HUES6 (cell line): ENCODE measurements at regions not wholly inside any gene's neighbourhood (a gene's known extent, or its start where the extent isn't known, plus 50 kb on each side); places are given as distances from the start of the nearest gene placed in this dataset.

ENCODE experiments used
- H3K27ac ChIP-seq: 2 replicates; pipeline ENCODE4 v1.7.0; 2013; ENCODE audit warnings: low read depth, mild to moderate bottlenecking, low read length, inconsistent platforms
- H3K27me3 ChIP-seq: 2 replicates; pipeline ENCODE4 v1.6.1; 2013; ENCODE audit warnings: low read length; ENCODE audit not compliant: control insufficient read depth, insufficient read depth
- H3K36me3 ChIP-seq: 2 replicates; pipeline ENCODE4 v1.6.1; 2013; ENCODE audit warnings: low read length; ENCODE audit not compliant: control insufficient read depth, insufficient read depth
- H3K4me1 ChIP-seq: 2 replicates; pipeline ENCODE4 v1.6.1; 2013; ENCODE audit warnings: low read length; ENCODE audit not compliant: control insufficient read depth, insufficient read depth
- H3K4me3 ChIP-seq: 2 replicates; pipeline ENCODE4 v1.5.1; 2013; ENCODE audit warnings: low read depth, low read length
- H3K9ac ChIP-seq: one replicate; pipeline ENCODE4 v1.6.1; 2013; ENCODE audit warnings: mild to moderate bottlenecking, low read length
- H3K9me3 ChIP-seq: 2 replicates; pipeline ENCODE4 v1.6.1; 2013; ENCODE audit warnings: low read depth, low read length; ENCODE audit not compliant: control insufficient read depth, insufficient read depth

DNA sequence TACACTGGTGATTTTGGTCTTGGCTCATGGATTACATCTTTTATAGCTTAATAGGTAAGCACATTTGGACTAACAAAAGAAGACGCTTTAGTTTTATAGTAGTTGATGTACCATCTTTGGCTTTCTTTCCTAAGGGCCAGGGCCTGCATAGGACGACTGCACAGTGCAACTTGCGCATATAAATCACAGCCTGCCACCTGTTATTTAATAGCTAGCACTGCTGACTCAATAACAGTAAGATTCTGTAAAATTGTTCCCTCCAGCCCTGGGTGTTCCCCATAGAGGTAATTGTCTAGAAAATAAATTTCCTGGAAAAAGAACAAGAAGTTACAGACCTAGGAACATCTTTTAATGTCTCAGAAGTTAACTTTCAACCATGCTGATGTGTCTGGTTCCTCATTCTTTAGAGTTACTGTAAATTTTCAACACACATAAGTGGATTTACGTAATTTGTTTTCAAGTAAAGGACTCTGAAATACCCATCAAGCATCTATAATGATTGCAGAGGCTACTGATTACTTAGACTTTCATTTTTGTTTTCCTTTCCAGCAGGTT is 594.2 kb upstream of the NXPH2 start:
- no peak overlapping the region for H3K9ac ChIP-seq
- no peaks in the 10 kb centered on the region for H3K36me3 ChIP-seq
- no peak overlapping the region for H3K27ac ChIP-seq
- H3K27me3 ChIP-seq, result peaks cover 11% of the 10 kb centered on the region
- no peaks in the 10 kb centered on the region for H3K9me3 ChIP-seq
- no peak overlapping the region for H3K4me3 ChIP-seq
- H3K4me1 ChIP-seq, result peaks cover 13% of the 10 kb centered on the region; the same call in 1 of the 2 replicates

GRCh38 chr2:139369423-139370409 is 589.5 kb upstream of the NXPH2 start:
- no peaks in the 10 kb centered on the region for H3K36me3 ChIP-seq
- H3K9me3 ChIP-seq, result no peaks in the 10 kb centered on the region
- no peak overlapping the region for H3K4me3 ChIP-seq
- H3K27ac ChIP-seq, result no peak overlapping the region
- H3K4me1 ChIP-seq, result peaks cover 20% of the 10 kb centered on the region
- no peak overlapping the region for H3K9ac ChIP-seq
- peaks cover 38% of the 10 kb centered on the region for H3K27me3 ChIP-seq

GRCh38 chr2:139367416-139367815 is 587.2 kb upstream of the NXPH2 start:
- H3K4me3 ChIP-seq, result no peak overlapping the region
- no peaks in the 10 kb centered on the region for H3K36me3 ChIP-seq
- no peak overlapping the region for H3K9ac ChIP-seq
- H3K27me3 ChIP-seq, result peaks cover 38% of the 10 kb centered on the region
- H3K9me3 ChIP-seq, result no peaks in the 10 kb centered on the region
- peaks cover 16% of the 10 kb centered on the region for H3K4me1 ChIP-seq
- no peak overlapping the region for H3K27ac ChIP-seq

DNA sequence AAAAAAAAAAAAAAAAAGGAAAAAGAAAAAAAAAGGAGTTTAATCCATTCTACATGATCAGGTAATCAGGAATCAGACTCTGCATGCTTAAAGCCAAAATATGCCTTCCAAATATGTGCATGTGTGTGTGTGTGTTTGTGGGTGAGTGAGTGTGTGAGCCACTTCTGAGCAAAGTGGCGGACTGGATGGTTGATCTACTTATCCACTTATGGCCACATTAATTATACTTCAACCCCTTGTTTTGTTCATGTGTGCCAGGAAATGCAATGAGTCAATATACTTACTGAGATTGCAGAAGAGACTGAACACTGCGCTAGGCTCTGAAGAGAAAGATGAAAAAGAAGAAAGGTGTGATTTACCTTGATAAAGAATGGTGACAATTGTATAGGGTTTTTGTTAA is 586.5 kb upstream of the NXPH2 start:
- no peaks in the 10 kb centered on the region for H3K9me3 ChIP-seq
- no peak overlapping the region for H3K27ac ChIP-seq
- no peak overlapping the region for H3K4me3 ChIP-seq
- peaks cover 16% of the 10 kb centered on the region for H3K4me1 ChIP-seq
- no peak overlapping the region for H3K9ac ChIP-seq
- H3K36me3 ChIP-seq, result no peaks in the 10 kb centered on the region
- peaks cover 38% of the 10 kb centered on the region for H3K27me3 ChIP-seq

- Histone ChIP-seq H3K4me1 (peaks cover 11% of the 10 kb centered on the region), H3K9me3 (no peaks in the 10 kb centered on the region), H3K4me3 (no peak overlapping the region), H3K27ac (no peak overlapping the region), H3K36me3 (no peaks in the 10 kb centered on the region), H3K27me3 (peaks cover 28% of the 10 kb centered on the region), H3K9ac (no peak overlapping the region)
Observed at GRCh38 chr2:139365189-139365588, 585.0 kb upstream of the NXPH2 start.

GRCh38 chr2:139360654-139361053 is 580.5 kb upstream of the NXPH2 start:
- no peaks in the 10 kb centered on the region for H3K27me3 ChIP-seq
- no peak overlapping the region for H3K27ac ChIP-seq
- no peaks in the 10 kb centered on the region for H3K4me1 ChIP-seq
- no peak overlapping the region for H3K9ac ChIP-seq
- no peaks in the 10 kb centered on the region for H3K36me3 ChIP-seq
- H3K9me3 ChIP-seq, result no peaks in the 10 kb centered on the region
- H3K4me3 ChIP-seq, result no peak overlapping the region

DNA sequence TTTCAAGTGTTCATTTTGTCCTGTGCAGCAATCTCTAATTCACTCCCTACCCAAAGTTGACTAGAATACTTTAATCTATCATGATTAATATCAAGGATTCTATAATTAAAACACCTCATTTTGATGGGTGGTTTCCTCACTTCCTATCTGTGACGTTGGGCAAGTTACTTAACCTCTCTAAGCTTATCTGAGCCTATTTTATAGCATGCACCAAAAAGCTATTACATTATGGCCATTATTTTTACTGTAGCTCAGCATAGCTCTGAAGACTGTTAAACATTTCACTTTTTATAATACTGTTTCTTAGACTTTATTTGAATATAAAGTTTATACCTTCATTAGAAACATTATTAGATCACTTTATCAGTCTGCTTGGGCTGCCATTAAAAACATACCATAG is 579.6 kb upstream of the NXPH2 start:
- H3K27me3 ChIP-seq, result no peaks in the 10 kb centered on the region
- no peak overlapping the region for H3K27ac ChIP-seq
- no peak overlapping the region for H3K9ac ChIP-seq
- no peaks in the 10 kb centered on the region for H3K36me3 ChIP-seq
- H3K4me1 ChIP-seq, result no peaks in the 10 kb centered on the region
- H3K9me3 ChIP-seq, result no peaks in the 10 kb centered on the region
- H3K4me3 ChIP-seq, result no peak overlapping the region

DNA sequence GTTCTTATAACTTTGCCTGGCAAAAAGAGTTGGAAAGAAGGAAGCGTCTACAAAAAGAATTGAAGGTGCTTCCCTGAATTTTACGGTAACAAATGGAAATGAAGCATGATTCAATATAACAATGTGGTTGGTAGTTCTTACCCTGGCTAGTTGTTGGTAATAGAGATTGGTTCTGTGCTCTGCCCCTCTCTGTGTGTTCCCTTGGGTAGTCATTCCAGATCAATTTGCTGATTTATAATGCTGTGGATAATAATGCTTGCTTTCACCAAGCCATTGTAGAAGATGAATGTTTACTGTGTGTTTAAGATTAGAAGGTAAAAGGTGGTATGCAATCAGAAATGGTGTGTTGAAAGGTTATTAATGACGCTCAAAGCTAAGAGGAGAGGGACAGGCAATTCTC is 577.8 kb upstream of the NXPH2 start:
- no peak overlapping the region for H3K27ac ChIP-seq
- peaks cover 12% of the 10 kb centered on the region for H3K9me3 ChIP-seq
- no peak overlapping the region for H3K9ac ChIP-seq
- H3K36me3 ChIP-seq, result no peaks in the 10 kb centered on the region
- H3K4me3 ChIP-seq, result no peak overlapping the region
- H3K4me1 ChIP-seq, result no peaks in the 10 kb centered on the region
- H3K27me3 ChIP-seq, result no peaks in the 10 kb centered on the region

GRCh38 chr2:139354518-139354917 is 574.3 kb upstream of the NXPH2 start:
- Histone ChIP-seq H3K9ac (no peak overlapping the region), H3K27ac (no peak overlapping the region), H3K4me3 (no peak overlapping the region), H3K36me3 (no peaks in the 10 kb centered on the region), H3K27me3 (no peaks in the 10 kb centered on the region), H3K4me1 (no peaks in the 10 kb centered on the region), H3K9me3 (peaks cover 25% of the 10 kb centered on the region)

- Histone ChIP-seq H3K4me3 (no peak overlapping the region), H3K4me1 (no peaks in the 10 kb centered on the region), H3K36me3 (no peaks in the 10 kb centered on the region), H3K9ac (no peak overlapping the region), H3K27ac (no peak overlapping the region), H3K9me3 (peaks cover 25% of the 10 kb centered on the region), H3K27me3 (no peaks in the 10 kb centered on the region)
Observed at GRCh38 chr2:139353874-139354273, 573.7 kb upstream of the NXPH2 start.

GRCh38 chr2:139317259-139317658 is 537.1 kb upstream of the NXPH2 start:
- H3K9ac ChIP-seq, result no peak overlapping the region
- H3K27ac ChIP-seq, result no peak overlapping the region
- H3K9me3 ChIP-seq, result no peaks in the 10 kb centered on the region
- H3K4me3 ChIP-seq, result no peak overlapping the region
- H3K27me3 ChIP-seq, result no peaks in the 10 kb centered on the region
- H3K4me1 ChIP-seq, result peaks cover 6% of the 10 kb centered on the region; the same call in 1 of the 2 replicates
- no peaks in the 10 kb centered on the region for H3K36me3 ChIP-seq
